GM23248 (cell line): ENCODE measurements at regions not wholly inside any gene's neighbourhood (a gene's known extent, or its start where the extent isn't known, plus 50 kb on each side); places are given as distances from the start of the nearest gene placed in this dataset.

Experiments
- EZH2 ChIP-seq: fragments of 200-600 bp; sonication (generic); IDR thresholded peaks from 2 replicates; pipeline ENCODE4 v1.6.1; 2018; ENCODE audit warnings: antibody characterized with exemption, mild to moderate bottlenecking; ENCODE audit not compliant: insufficient read depth, poor library complexity, severe bottlenecking
- EZH2phosphoT487 ChIP-seq: fragments of 200-600 bp; sonication (generic); IDR thresholded peaks from 2 replicates; pipeline ENCODE4 v1.6.1; 2018; ENCODE audit warnings: antibody characterized with exemption, moderate library complexity, mild to moderate bottlenecking, low read depth; ENCODE audit not compliant: insufficient read depth

DNA sequence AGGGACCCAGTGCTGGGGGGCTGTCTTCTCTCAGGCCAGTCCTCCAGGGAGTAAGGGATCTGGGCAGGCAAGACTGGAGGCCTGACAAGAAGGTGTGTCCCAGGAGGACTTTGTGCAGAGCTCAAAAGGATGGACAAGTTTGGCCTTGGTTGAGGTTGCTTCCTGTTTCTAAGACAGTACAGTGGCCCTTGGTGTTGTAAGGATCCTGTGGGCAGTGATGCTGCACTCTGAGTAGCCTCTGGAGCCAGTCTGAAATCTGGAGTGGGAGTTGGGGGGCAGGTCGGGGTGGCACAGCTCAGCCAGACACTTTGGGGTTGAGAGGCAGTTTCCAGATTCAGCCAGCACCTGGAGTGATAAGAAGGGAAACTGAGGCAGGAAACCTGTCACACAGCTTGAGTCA, 139.2 kb upstream of the ZMIZ1 start:
- TF ChIP-seq EZH2 (no peak), EZH2phosphoT487 (no peak)
